B cell (primary cell): ENCODE measurements at regions not wholly inside any gene's neighbourhood (a gene's known extent, or its start where the extent isn't known, plus 50 kb on each side); places are given as distances from the start of the nearest gene placed in this dataset.

Experiments used
- ATAC-seq: fragments of 200-7000 bp; cut with Tn5 transposase; one replicate; pipeline ENCODE4 v1.10.0; 2021; ENCODE audit warnings: low read depth, mild to moderate bottlenecking, moderate number of reproducible peaks, moderate library complexity
- CTCF ChIA-PET: fragments of 350-600 bp; sonication (Branson Sonifier 250); formaldehyde crosslinking; loops from one replicate; lab custom pipeline; 2021; ENCODE audit warnings: antibody characterized with exemption, inconsistent platforms; lab: Charles Lee
- POLR2A ChIA-PET: fragments of 350-600 bp; sonication (Branson Sonifier 250); formaldehyde crosslinking; loops from one replicate; lab custom pipeline; 2021; ENCODE audit warnings: antibody characterized with exemption; lab: Charles Lee
- DNase-seq: peaks from one replicate; pipeline ENCODE4 v3.0.0; 2013
- H2AFZ ChIP-seq: 2 replicates; pipeline ENCODE4 v1.6.1; 2012; ENCODE audit warnings: mild to moderate bottlenecking, low read depth, low read length; ENCODE audit not compliant: insufficient read depth, poor library complexity, severe bottlenecking
- H3K27ac ChIP-seq, 2 donors: 1 replicate in 1 of 2; 2 replicates in 1 of 2; pipeline ENCODE4 v1.5.1; 2012 to 2013; ENCODE audit warnings: low read length in 2 of 2, mild to moderate bottlenecking in 2 of 2, moderate library complexity in 1 of 2
- H3K27me3 ChIP-seq, 4 experiments: fragments of 200-600 bp in 1 of 4; sonication (generic) in 1 of 4; replicated peaks in 1 of 4; 1 replicate in 2 of 4; 2 replicates in 2 of 4; pipeline versions ENCODE4 v1.6.1 to v1.7.0; 2013 to 2016; ENCODE audit warnings: low read length in 3 of 4, mild to moderate bottlenecking in 2 of 4, mixed read lengths in 1 of 4, moderate library complexity in 1 of 4; ENCODE audit not compliant: insufficient read depth in 4 of 4, control insufficient read depth in 3 of 4; ENCODE audit errors: control extremely low read depth in 1 of 4
- H3K36me3 ChIP-seq, 2 experiments: replicated peaks in 1 of 2; 1 replicate in 1 of 2; 2 replicates in 1 of 2; pipeline versions ENCODE4 v1.6.1 to v1.7.1; 2013; ENCODE audit warnings: low read length in 1 of 2; ENCODE audit not compliant: insufficient read depth in 2 of 2, control insufficient read depth in 1 of 2; ENCODE audit errors: control extremely low read depth in 1 of 2, extremely low read depth in 1 of 2
- H3K4me1 ChIP-seq, 2 donors: fragments of 200-600 bp in 1 of 2; sonication (generic) in 1 of 2; 1 replicate in 1 of 2; 2 replicates in 1 of 2; pipeline versions ENCODE4 v1.5.1 to v1.6.1; 2013 to 2017; ENCODE audit warnings: low read length in 2 of 2; ENCODE audit not compliant: control insufficient read depth in 2 of 2, insufficient read depth in 2 of 2
- H3K4me2 ChIP-seq: replicated peaks from 2 replicates; pipeline ENCODE3; 2012; ENCODE audit warnings: mild to moderate bottlenecking, low read depth, low read length; ENCODE audit not compliant: poor library complexity, severe bottlenecking
- H3K4me3 ChIP-seq, 5 experiments: fragments of 200-600 bp in 1 of 5; sonication (generic) in 1 of 5; 1 replicate in 3 of 5; 2 replicates in 2 of 5; pipeline versions ENCODE4 v1.5.1 to v1.7.0; 2011 to 2016; ENCODE audit warnings: low read length in 4 of 5, mild to moderate bottlenecking in 4 of 5, low read depth in 2 of 5, control low read depth in 1 of 5, moderate library complexity in 1 of 5; ENCODE audit not compliant: insufficient read depth in 1 of 5; ENCODE audit errors: control extremely low read depth in 1 of 5, extremely low read depth in 1 of 5
- H3K79me2 ChIP-seq: fragments of 200-600 bp; sonication (generic); one replicate; pipeline ENCODE4 v1.6.0; 2016; ENCODE audit warnings: low read length; ENCODE audit not compliant: control insufficient read depth, insufficient read depth
- H3K9ac ChIP-seq: fragments of 200-600 bp; sonication (generic); 2 replicates; pipeline ENCODE4 v1.6.1; 2017; ENCODE audit warnings: mild to moderate bottlenecking, low read length, moderate library complexity
- H3K9me3 ChIP-seq, 3 donors: one replicate each; pipeline versions ENCODE4 v1.6.1 to v1.7.1; 2013; ENCODE audit warnings: low read length in 2 of 3; ENCODE audit not compliant: control insufficient read depth in 2 of 3, insufficient read depth in 1 of 3; ENCODE audit errors: control extremely low read depth in 1 of 3
- H4K20me1 ChIP-seq: 2 replicates; pipeline ENCODE4 v1.6.0; 2012; ENCODE audit warnings: mild to moderate bottlenecking, low read length; ENCODE audit not compliant: insufficient read depth, control insufficient read depth, poor library complexity, severe bottlenecking
- H3K27ac Mint-ChIP-seq: one replicate; pipeline ENCODE4 v1.8.0; 2021; ENCODE audit warnings: mixed read lengths
- H3K27me3 Mint-ChIP-seq: one replicate; pipeline ENCODE4 v1.8.0; 2021; ENCODE audit warnings: mixed read lengths
- H3K4me1 Mint-ChIP-seq: one replicate; pipeline ENCODE4 v1.8.0; 2021; ENCODE audit warnings: mixed read lengths
- H3K4me3 Mint-ChIP-seq: one replicate; pipeline ENCODE4 v1.8.0; 2021; ENCODE audit warnings: mixed read lengths
- H3K9me3 Mint-ChIP-seq: one replicate; pipeline ENCODE4 v1.8.0; 2022; ENCODE audit warnings: mixed read lengths; ENCODE audit not compliant: insufficient read depth
- CTCF ChIP-seq: fragments of 200-600 bp; IDR thresholded peaks from one replicate; pipeline ENCODE4 v1.8.0; 2022; ENCODE audit warnings: antibody characterized with exemption, mild to moderate bottlenecking
- EZH2 ChIP-seq: IDR thresholded peaks from 2 replicates; pipeline ENCODE4 v1.6.1; 2012; ENCODE audit warnings: borderline replicate concordance, low read depth, mild to moderate bottlenecking, moderate library complexity, low read length; ENCODE audit not compliant: insufficient read depth, poor library complexity, severe bottlenecking
- WGBS: methylation state at CpG from one replicate; pipeline ENCODE4 v1.1.5; 2013; ENCODE audit warnings: missing lambda C conversion rate; ENCODE audit not compliant: insufficient coverage; 5-methylcytosine and 5-hydroxymethylcytosine counted together
- intact Hi-C: fragments of 100-400 bp; cut with micrococcal nuclease; formaldehyde crosslinking; loops from one replicate; pipeline ENCODE4 v1.10.0; 2022

- Histone ChIP-seq H3K4me1 (no peaks in the 10 kb centered on the region), H3K9ac (no peak overlapping the region), H3K27ac (no peak overlapping the region), H3K9me3 (no peaks in the 10 kb centered on the region), H3K4me3 (no peak overlapping the region), H3K79me2 (no peaks in the 10 kb centered on the region), H4K20me1 (no peaks in the 10 kb centered on the region), H3K36me3 (no peaks in the 10 kb centered on the region), H2AFZ (no peak overlapping the region), H3K27me3 (no peaks in the 10 kb centered on the region), H3K4me2 (no peak overlapping the region)
- intact Hi-C loops, result no loop called here
- Mint-ChIP-seq H3K27me3 (no peaks in the 10 kb centered on the region), H3K4me3 (no peak overlapping the region), H3K27ac (no peak overlapping the region), H3K9me3 (no peaks in the 10 kb centered on the region), H3K4me1 (no peaks in the 10 kb centered on the region)
- CTCF ChIA-PET, result interaction anchor here (3.9 kb wide), 1 partner anchor 11 kb away, joined by 13 read pairs; no protein-coding TSS in a partner anchor
- POLR2A ChIA-PET, result no interaction called here
- 80% methylated on average over 11 of the region's 11 CpGs for WGBS
- no peak for ATAC-seq
- TF ChIP-seq EZH2, result no peak
- TF ChIP-seq CTCF, result no peak
- no peak for DNase-seq
Observed at GRCh38 chr2:71935262-71935848, 212.3 kb downstream of the CYP26B1 start.

DNA sequence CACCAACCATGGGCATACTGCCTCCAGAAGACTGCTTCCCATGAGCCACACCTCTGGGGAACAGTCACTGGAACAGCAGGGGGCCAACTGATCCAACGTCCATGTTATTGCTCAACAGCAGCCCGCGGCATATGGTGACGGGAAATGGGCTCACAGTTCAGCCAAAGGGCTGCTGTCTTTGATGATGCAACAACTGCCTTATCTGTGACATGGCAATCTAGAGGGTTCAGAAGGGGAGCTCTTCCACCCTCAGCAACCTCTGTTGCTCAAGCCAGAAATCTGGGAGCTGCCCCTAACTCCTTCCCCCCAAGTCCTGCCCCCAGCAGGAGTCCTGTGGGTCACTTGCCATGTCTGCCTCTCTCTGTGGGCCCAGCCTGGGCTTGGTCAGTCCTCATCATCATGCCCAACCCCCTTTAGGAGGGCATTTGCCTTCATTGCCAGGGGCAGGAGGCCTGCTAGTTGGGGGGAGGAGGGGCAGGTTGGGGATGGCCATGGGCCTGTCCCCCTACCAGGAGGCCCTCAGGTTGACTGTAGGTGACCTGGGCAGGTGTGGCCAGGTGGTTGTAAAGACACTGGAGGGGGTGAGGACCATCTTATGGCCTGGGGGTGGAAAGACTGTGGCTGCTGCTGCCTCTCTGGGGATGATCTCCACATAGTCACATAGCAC, 212.9 kb downstream of the CYP26B1 start:
- no peaks in the 10 kb centered on the region for H3K36me3 ChIP-seq
- no peak overlapping the region for H2AFZ ChIP-seq
- no peaks in the 10 kb centered on the region for H3K27me3 ChIP-seq
- H3K4me3 Mint-ChIP-seq, result no peak overlapping the region
- TF ChIP-seq CTCF (no peak), EZH2 (no peak)
- CTCF ChIA-PET, result interaction anchor here (3.9 kb wide), 1 partner anchor 10 kb away, joined by 13 read pairs; no protein-coding TSS in a partner anchor
- H3K79me2 ChIP-seq, result no peaks in the 10 kb centered on the region
- H3K27me3 Mint-ChIP-seq, result no peaks in the 10 kb centered on the region
- no peak overlapping the region for H3K4me3 ChIP-seq
- no peak overlapping the region for H3K27ac ChIP-seq
- POLR2A ChIA-PET, result no interaction called here
- no peaks in the 10 kb centered on the region for H4K20me1 ChIP-seq
- H3K4me1 Mint-ChIP-seq, result no peaks in the 10 kb centered on the region
- no peak overlapping the region for H3K4me2 ChIP-seq
- intact Hi-C loops, result no loop called here
- H3K9me3 ChIP-seq, result no peaks in the 10 kb centered on the region
- DNase-seq, result no peak
- no peaks in the 10 kb centered on the region for H3K4me1 ChIP-seq
- H3K27ac Mint-ChIP-seq, result no peak overlapping the region
- 89% methylated on average over 4 of the region's 4 CpGs for WGBS
- H3K9ac ChIP-seq, result no peak overlapping the region
- ATAC-seq, result no peak
- H3K9me3 Mint-ChIP-seq, result no peaks in the 10 kb centered on the region
